ENCODE measurements at regions not wholly inside any gene's neighbourhood (a gene's known extent, or its start where the extent isn't known, plus 50 kb on each side); places are given as distances from the start of the nearest gene placed in this dataset.

DNA sequence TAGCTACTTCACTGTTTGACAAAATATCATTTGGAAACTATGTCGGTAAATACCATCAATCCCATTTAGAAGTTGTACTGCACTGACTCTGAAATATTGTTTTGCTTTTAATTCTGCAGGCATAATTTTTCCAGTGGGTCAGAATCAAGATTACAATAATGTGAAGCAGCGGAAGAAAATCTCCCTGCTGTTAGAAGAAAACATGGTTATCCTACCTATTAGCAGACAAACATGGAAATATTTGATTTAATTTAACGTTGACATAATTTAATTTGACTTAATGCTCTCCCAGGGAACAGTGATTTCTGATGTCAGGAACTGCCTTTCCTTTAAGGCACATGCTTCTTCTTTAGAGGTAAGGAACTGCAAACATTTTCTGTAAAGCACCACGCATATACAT lies 634.0 kb downstream of the LTN1 start:
- TF ChIP-seq, protein P1, sequence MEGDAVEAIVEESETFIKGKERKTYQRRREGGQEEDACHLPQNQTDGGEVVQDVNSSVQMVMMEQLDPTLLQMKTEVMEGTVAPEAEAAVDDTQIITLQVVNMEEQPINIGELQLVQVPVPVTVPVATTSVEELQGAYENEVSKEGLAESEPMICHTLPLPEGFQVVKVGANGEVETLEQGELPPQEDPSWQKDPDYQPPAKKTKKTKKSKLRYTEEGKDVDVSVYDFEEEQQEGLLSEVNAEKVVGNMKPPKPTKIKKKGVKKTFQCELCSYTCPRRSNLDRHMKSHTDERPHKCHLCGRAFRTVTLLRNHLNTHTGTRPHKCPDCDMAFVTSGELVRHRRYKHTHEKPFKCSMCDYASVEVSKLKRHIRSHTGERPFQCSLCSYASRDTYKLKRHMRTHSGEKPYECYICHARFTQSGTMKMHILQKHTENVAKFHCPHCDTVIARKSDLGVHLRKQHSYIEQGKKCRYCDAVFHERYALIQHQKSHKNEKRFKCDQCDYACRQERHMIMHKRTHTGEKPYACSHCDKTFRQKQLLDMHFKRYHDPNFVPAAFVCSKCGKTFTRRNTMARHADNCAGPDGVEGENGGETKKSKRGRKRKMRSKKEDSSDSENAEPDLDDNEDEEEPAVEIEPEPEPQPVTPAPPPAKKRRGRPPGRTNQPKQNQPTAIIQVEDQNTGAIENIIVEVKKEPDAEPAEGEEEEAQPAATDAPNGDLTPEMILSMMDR (IDR thresholded peaks at IDR 0.05; ENCODE audit: borderline replicate concordance, extremely low read depth, low read length, poor library complexity, severe bottlenecking): no peak
- TF ChIP-seq EZH2 (IDR thresholded peaks at IDR 0.05; ENCODE audit: borderline replicate concordance, low read depth, low read length, severe bottlenecking): no peak
